H1 (cell line): ENCODE measurements at regions not wholly inside any gene's neighbourhood (a gene's known extent, or its start where the extent isn't known, plus 50 kb on each side); places are given as distances from the start of the nearest gene placed in this dataset.

Source experiments
- FOSL1 ChIP-seq: IDR thresholded peaks from 2 replicates; pipeline ENCODE4 v1.6.1; 2011; ENCODE audit warnings: mild to moderate bottlenecking, low read depth, low read length, moderate library complexity; ENCODE audit not compliant: insufficient read depth
- HDAC6 ChIP-seq: IDR thresholded peaks from one replicate; pipeline ENCODE4 v1.7.1; 2012; ENCODE audit warnings: low read depth, mild to moderate bottlenecking, inconsistent platforms, low read length, moderate library complexity
- MAFK ChIP-seq: IDR thresholded peaks from 2 replicates; pipeline ENCODE4 v1.6.1; 2012; ENCODE audit warnings: low read depth, mild to moderate bottlenecking, improper control_type of control experiment, low read length
- TF ChIP-seq, protein P1 (sequence below): fragments of 300-600 bp; sonication (generic); IDR thresholded peaks from 2 replicates; pipeline ENCODE4 v1.7.1; 2012; ENCODE audit warnings: low read length, moderate library complexity, mild to moderate bottlenecking, inconsistent platforms; ENCODE audit not compliant: insufficient replicate concordance

DNA sequence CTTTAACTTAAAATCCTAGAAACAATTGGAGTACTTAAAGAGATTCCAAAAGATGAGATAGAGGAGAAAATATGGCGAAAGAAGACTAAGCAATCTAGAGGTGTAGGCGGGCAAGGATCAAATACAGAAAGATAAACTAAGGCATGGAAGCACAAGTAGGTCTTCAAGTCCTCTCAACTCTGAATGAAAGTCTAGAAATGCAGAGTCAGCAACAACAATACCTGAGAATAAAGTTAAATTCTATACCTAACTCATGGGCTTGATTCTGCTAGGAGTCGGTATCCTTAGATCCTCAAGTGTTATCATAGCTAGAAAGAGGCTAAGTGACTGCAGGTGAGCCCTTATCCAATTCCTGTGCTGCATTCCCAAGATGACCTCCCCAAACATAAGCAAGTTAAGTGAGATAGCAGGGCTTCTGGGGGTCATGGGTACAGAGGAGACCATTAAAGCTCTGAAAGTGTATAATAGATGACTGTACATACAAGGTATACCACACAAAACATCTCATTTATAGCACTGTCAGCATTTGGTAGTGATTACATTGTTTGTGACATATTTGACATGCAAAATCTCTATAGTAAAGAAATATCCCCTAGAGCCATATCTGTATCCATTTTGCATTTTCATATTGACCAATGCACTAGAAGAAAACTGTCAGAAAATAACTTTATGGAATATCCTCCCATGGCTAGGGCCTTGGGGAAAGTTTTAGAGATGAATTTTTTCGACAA, 82.5 kb upstream of the ARID2 start (continued):
- TF ChIP-seq, protein P1, sequence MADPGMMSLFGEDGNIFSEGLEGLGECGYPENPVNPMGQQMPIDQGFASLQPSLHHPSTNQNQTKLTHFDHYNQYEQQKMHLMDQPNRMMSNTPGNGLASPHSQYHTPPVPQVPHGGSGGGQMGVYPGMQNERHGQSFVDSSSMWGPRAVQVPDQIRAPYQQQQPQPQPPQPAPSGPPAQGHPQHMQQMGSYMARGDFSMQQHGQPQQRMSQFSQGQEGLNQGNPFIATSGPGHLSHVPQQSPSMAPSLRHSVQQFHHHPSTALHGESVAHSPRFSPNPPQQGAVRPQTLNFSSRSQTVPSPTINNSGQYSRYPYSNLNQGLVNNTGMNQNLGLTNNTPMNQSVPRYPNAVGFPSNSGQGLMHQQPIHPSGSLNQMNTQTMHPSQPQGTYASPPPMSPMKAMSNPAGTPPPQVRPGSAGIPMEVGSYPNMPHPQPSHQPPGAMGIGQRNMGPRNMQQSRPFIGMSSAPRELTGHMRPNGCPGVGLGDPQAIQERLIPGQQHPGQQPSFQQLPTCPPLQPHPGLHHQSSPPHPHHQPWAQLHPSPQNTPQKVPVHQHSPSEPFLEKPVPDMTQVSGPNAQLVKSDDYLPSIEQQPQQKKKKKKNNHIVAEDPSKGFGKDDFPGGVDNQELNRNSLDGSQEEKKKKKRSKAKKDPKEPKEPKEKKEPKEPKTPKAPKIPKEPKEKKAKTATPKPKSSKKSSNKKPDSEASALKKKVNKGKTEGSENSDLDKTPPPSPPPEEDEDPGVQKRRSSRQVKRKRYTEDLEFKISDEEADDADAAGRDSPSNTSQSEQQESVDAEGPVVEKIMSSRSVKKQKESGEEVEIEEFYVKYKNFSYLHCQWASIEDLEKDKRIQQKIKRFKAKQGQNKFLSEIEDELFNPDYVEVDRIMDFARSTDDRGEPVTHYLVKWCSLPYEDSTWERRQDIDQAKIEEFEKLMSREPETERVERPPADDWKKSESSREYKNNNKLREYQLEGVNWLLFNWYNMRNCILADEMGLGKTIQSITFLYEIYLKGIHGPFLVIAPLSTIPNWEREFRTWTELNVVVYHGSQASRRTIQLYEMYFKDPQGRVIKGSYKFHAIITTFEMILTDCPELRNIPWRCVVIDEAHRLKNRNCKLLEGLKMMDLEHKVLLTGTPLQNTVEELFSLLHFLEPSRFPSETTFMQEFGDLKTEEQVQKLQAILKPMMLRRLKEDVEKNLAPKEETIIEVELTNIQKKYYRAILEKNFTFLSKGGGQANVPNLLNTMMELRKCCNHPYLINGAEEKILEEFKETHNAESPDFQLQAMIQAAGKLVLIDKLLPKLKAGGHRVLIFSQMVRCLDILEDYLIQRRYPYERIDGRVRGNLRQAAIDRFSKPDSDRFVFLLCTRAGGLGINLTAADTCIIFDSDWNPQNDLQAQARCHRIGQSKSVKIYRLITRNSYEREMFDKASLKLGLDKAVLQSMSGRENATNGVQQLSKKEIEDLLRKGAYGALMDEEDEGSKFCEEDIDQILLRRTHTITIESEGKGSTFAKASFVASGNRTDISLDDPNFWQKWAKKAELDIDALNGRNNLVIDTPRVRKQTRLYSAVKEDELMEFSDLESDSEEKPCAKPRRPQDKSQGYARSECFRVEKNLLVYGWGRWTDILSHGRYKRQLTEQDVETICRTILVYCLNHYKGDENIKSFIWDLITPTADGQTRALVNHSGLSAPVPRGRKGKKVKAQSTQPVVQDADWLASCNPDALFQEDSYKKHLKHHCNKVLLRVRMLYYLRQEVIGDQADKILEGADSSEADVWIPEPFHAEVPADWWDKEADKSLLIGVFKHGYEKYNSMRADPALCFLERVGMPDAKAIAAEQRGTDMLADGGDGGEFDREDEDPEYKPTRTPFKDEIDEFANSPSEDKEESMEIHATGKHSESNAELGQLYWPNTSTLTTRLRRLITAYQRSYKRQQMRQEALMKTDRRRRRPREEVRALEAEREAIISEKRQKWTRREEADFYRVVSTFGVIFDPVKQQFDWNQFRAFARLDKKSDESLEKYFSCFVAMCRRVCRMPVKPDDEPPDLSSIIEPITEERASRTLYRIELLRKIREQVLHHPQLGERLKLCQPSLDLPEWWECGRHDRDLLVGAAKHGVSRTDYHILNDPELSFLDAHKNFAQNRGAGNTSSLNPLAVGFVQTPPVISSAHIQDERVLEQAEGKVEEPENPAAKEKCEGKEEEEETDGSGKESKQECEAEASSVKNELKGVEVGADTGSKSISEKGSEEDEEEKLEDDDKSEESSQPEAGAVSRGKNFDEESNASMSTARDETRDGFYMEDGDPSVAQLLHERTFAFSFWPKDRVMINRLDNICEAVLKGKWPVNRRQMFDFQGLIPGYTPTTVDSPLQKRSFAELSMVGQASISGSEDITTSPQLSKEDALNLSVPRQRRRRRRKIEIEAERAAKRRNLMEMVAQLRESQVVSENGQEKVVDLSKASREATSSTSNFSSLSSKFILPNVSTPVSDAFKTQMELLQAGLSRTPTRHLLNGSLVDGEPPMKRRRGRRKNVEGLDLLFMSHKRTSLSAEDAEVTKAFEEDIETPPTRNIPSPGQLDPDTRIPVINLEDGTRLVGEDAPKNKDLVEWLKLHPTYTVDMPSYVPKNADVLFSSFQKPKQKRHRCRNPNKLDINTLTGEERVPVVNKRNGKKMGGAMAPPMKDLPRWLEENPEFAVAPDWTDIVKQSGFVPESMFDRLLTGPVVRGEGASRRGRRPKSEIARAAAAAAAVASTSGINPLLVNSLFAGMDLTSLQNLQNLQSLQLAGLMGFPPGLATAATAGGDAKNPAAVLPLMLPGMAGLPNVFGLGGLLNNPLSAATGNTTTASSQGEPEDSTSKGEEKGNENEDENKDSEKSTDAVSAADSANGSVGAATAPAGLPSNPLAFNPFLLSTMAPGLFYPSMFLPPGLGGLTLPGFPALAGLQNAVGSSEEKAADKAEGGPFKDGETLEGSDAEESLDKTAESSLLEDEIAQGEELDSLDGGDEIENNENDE, result no peak
- TF ChIP-seq MAFK (no peak), FOSL1 (no peak), HDAC6 (no peak)
